DND-41 (cell line): ENCODE measurements at regions not wholly inside any gene's neighbourhood (a gene's known extent, or its start where the extent isn't known, plus 50 kb on each side); places are given as distances from the start of the nearest gene placed in this dataset.
"Not testable (repeated sequence)": the region's sequence is repeated elsewhere in the genome, so short reads cannot be mapped to it uniquely, and the experiment has no call there.

Experiments used
- ATAC-seq: fragments of 200-7000 bp; cut with Tn5 transposase; 3 replicates; pipeline ENCODE4 v1.9.1; 2021; ENCODE audit warnings: low read depth; ENCODE audit not compliant: insufficient read depth
- DNase-seq: peaks from one replicate; pipeline ENCODE4 v3.0.0-alpha.2; 2020
- H2AFZ ChIP-seq: 2 replicates; pipeline ENCODE4 v1.6.0; 2012; ENCODE audit warnings: low read depth, low read length
- H3K27ac ChIP-seq: 2 replicates; pipeline ENCODE4 v1.5.1; 2012; ENCODE audit warnings: low read length, inconsistent platforms
- H3K27me3 ChIP-seq: fragments of 200-600 bp; sonication (generic); 2 replicates; pipeline ENCODE4 v1.6.0; 2012; ENCODE audit warnings: low read length, mild to moderate bottlenecking, inconsistent platforms; ENCODE audit not compliant: insufficient read depth, poor library complexity
- H3K36me3 ChIP-seq: 2 replicates; pipeline ENCODE4 v1.5.1; 2012; ENCODE audit warnings: low read length, inconsistent platforms; ENCODE audit not compliant: insufficient read depth
- H3K4me1 ChIP-seq: 2 replicates; pipeline ENCODE4 v1.5.1; 2012; ENCODE audit warnings: mild to moderate bottlenecking, low read length; ENCODE audit not compliant: insufficient read depth
- H3K4me2 ChIP-seq: 2 replicates; pipeline ENCODE4 v1.6.0; 2012; ENCODE audit warnings: mild to moderate bottlenecking, moderate library complexity, low read length, inconsistent platforms; ENCODE audit not compliant: insufficient read depth
- H3K4me3 ChIP-seq, 2 experiments: fragments of 200-600 bp in 1 of 2; shearing (Covaris generic) in 1 of 2; 2 replicates each; pipeline ENCODE4 v1.5.1; 2012 to 2016; ENCODE audit warnings: inconsistent platforms in 2 of 2, low read length in 2 of 2, mild to moderate bottlenecking in 2 of 2, low read depth in 1 of 2, moderate library complexity in 1 of 2
- H3K79me2 ChIP-seq: 2 replicates; pipeline ENCODE4 v1.6.0; 2012; ENCODE audit warnings: low read length, inconsistent platforms; ENCODE audit not compliant: insufficient read depth
- H3K9ac ChIP-seq: 2 replicates; pipeline ENCODE4 v1.6.0; 2012; ENCODE audit warnings: low read depth, mild to moderate bottlenecking, inconsistent platforms, low read length, moderate library complexity
- H3K9me3 ChIP-seq: 2 replicates; pipeline ENCODE4 v1.5.1; 2012; ENCODE audit warnings: low read length, moderate library complexity, mild to moderate bottlenecking, inconsistent platforms; ENCODE audit not compliant: insufficient read depth, severe bottlenecking
- H4K20me1 ChIP-seq: 2 replicates; pipeline ENCODE4 v1.6.0; 2012; ENCODE audit warnings: low read length; ENCODE audit not compliant: insufficient read depth
- EZH2 ChIP-seq: IDR thresholded peaks from 3 replicates; pipeline ENCODE4 v1.6.1; 2012; ENCODE audit warnings: borderline replicate concordance, low read depth, mild to moderate bottlenecking, moderate library complexity, low read length, inconsistent platforms; ENCODE audit not compliant: severe bottlenecking
- TF ChIP-seq, protein P1 (sequence below): IDR thresholded peaks from 2 replicates; pipeline ENCODE4 v1.5.1; 2012; ENCODE audit warnings: borderline replicate concordance, low read length, moderate library complexity, mild to moderate bottlenecking; ENCODE audit not compliant: poor library complexity, severe bottlenecking; ENCODE audit errors: extremely low read depth

- no peak overlapping the region for H3K27ac ChIP-seq
- no peak overlapping the region for H2AFZ ChIP-seq
- no peaks in the 10 kb centered on the region for H3K36me3 ChIP-seq
- H3K4me3 ChIP-seq, result no peak overlapping the region
- no peak overlapping the region for H3K9ac ChIP-seq
- H4K20me1 ChIP-seq, result no peaks in the 10 kb centered on the region
- H3K4me2 ChIP-seq, result no peak overlapping the region
- TF ChIP-seq, protein P1, sequence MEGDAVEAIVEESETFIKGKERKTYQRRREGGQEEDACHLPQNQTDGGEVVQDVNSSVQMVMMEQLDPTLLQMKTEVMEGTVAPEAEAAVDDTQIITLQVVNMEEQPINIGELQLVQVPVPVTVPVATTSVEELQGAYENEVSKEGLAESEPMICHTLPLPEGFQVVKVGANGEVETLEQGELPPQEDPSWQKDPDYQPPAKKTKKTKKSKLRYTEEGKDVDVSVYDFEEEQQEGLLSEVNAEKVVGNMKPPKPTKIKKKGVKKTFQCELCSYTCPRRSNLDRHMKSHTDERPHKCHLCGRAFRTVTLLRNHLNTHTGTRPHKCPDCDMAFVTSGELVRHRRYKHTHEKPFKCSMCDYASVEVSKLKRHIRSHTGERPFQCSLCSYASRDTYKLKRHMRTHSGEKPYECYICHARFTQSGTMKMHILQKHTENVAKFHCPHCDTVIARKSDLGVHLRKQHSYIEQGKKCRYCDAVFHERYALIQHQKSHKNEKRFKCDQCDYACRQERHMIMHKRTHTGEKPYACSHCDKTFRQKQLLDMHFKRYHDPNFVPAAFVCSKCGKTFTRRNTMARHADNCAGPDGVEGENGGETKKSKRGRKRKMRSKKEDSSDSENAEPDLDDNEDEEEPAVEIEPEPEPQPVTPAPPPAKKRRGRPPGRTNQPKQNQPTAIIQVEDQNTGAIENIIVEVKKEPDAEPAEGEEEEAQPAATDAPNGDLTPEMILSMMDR, result no peak
- TF ChIP-seq EZH2, result no peak
- ATAC-seq, result no peak
- H3K27me3 ChIP-seq, result no peaks in the 10 kb centered on the region
- no peak for DNase-seq
- H3K9me3 ChIP-seq, result no peaks in the 10 kb centered on the region
- no peaks in the 10 kb centered on the region for H3K4me1 ChIP-seq
- no peaks in the 10 kb centered on the region for H3K79me2 ChIP-seq
Observed at GRCh38 chr13:90889906-90890834, 457.3 kb upstream of the MIR17HG start.

DNA sequence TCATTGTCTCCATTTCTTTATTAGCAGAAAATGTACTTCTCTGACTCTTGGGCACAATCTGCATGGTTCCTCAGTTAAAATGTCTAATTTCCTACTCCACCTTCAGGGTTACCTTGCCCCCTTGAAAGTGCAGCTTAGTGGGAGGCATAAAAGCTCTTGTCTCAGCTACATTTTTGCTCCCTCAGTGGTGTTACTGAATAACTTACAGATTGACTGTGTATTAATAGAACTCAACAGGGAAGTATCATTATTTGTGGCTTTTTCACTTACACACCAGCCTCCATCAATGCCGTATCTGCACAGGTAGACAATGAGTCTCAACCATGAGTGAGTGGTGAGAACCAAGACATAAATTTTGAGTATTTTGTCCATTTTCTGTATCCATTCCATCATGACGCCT lies 456.2 kb upstream of the MIR17HG start:
- H3K4me3 ChIP-seq, result no peak overlapping the region
- H3K79me2 ChIP-seq, result no peaks in the 10 kb centered on the region
- H2AFZ ChIP-seq, result no peak overlapping the region
- no peaks in the 10 kb centered on the region for H3K4me1 ChIP-seq
- no peaks in the 10 kb centered on the region for H3K27me3 ChIP-seq
- no peaks in the 10 kb centered on the region for H3K36me3 ChIP-seq
- H3K9me3 ChIP-seq, result no peaks in the 10 kb centered on the region
- ATAC-seq, result no peak
- no peak overlapping the region for H3K9ac ChIP-seq
- TF ChIP-seq, protein P1, result no peak
- TF ChIP-seq EZH2, result no peak
- no peaks in the 10 kb centered on the region for H4K20me1 ChIP-seq
- H3K27ac ChIP-seq, result no peak overlapping the region
- no peak overlapping the region for H3K4me2 ChIP-seq
- DNase-seq, result no peak

GRCh38 chr13:90893199-90893598 lies 454.3 kb upstream of the MIR17HG start:
- H3K9ac ChIP-seq, H3K4me3 ChIP-seq, H3K27ac ChIP-seq, H3K4me2 ChIP-seq, ATAC-seq, H3K27me3 ChIP-seq, H3K36me3 ChIP-seq, H4K20me1 ChIP-seq, H3K79me2 ChIP-seq, H2AFZ ChIP-seq, H3K4me1 ChIP-seq, H3K9me3 ChIP-seq, DNase-seq: not testable (repeated sequence)

- TF ChIP-seq, protein P1, result no peak
- TF ChIP-seq EZH2, result no peak
- Histone ChIP-seq H3K9me3 (no peaks in the 10 kb centered on the region), H3K27ac (no peak overlapping the region), H3K9ac (no peak overlapping the region), H3K4me1 (no peaks in the 10 kb centered on the region), H3K36me3 (no peaks in the 10 kb centered on the region), H3K4me3 (no peak overlapping the region), H3K27me3 (no peaks in the 10 kb centered on the region), H3K4me2 (no peak overlapping the region), H2AFZ (no peak overlapping the region), H3K79me2 (no peaks in the 10 kb centered on the region), H4K20me1 (no peaks in the 10 kb centered on the region)
- ATAC-seq, result no peak
- DNase-seq, result no peak
Observed at GRCh38 chr13:90896002-90896401, 451.5 kb upstream of the MIR17HG start.
